Activated B cell treated with CpG ODN at 0.5 μM for 24 hours (primary cell): ENCODE measurements at regions not wholly inside any gene's neighbourhood (a gene's known extent, or its start where the extent isn't known, plus 50 kb on each side); places are given as distances from the start of the nearest gene placed in this dataset.

ENCODE experiments used
- ATAC-seq: fragments of 200-7000 bp; cut with Tn5 transposase; one replicate; pipeline ENCODE4 v1.10.0; 2021; ENCODE audit warnings: low read depth, mild to moderate bottlenecking, moderate library complexity
- CTCF ChIA-PET: fragments of 350-600 bp; sonication (Branson Sonifier 250); formaldehyde crosslinking; loops from one replicate; lab custom pipeline; 2021; ENCODE audit warnings: antibody characterized with exemption; lab: Charles Lee
- POLR2A ChIA-PET: fragments of 350-600 bp; sonication (Branson Sonifier 250); formaldehyde crosslinking; loops from one replicate; lab custom pipeline; 2021; ENCODE audit warnings: antibody characterized with exemption; lab: Charles Lee
- DNase-seq: peaks from one replicate; pipeline ENCODE4 v3.0.0; 2022
- H3K27ac Mint-ChIP-seq: one replicate; pipeline ENCODE4 v1.8.0; 2020; ENCODE audit warnings: mixed read lengths
- H3K27me3 Mint-ChIP-seq: one replicate; pipeline ENCODE4 v1.8.0; 2021; ENCODE audit warnings: mixed read lengths
- H3K36me3 Mint-ChIP-seq: one replicate; pipeline ENCODE4 v1.8.0; 2021; ENCODE audit warnings: low read depth, mixed read lengths
- H3K4me1 Mint-ChIP-seq: one replicate; pipeline ENCODE4 v1.8.0; 2021; ENCODE audit warnings: mixed read lengths
- H3K4me3 Mint-ChIP-seq: one replicate; pipeline ENCODE4 v1.8.0; 2020; ENCODE audit warnings: mild to moderate bottlenecking, mixed read lengths
- H3K9me3 Mint-ChIP-seq: one replicate; pipeline ENCODE4 v1.8.0; 2020; ENCODE audit warnings: mixed read lengths
- CTCF ChIP-seq: fragments of 200-600 bp; IDR thresholded peaks from one replicate; pipeline ENCODE4 v1.8.0; 2022; ENCODE audit warnings: antibody characterized with exemption, mild to moderate bottlenecking
- intact Hi-C: fragments of 100-400 bp; cut with micrococcal nuclease; formaldehyde crosslinking; loops from one replicate; pipeline ENCODE4 v1.15.1; 2024

- Mint-ChIP-seq H3K4me1 (no peaks in the 10 kb centered on the region), H3K27me3 (no peaks in the 10 kb centered on the region)
Observed at GRCh38 chr11:80955588-80955987, 1514.8 kb upstream of the TENM4 start.

GRCh38 chr11:80948781-80949180 lies 1508.0 kb upstream of the TENM4 start:
- CTCF ChIA-PET = no interaction called here
- no peak for TF ChIP-seq CTCF
- Mint-ChIP-seq H3K9me3 (peaks cover 4% of the 10 kb centered on the region), H3K27ac (no peak overlapping the region), H3K4me3 (no peak overlapping the region), H3K36me3 (no peaks in the 10 kb centered on the region), H3K4me1 (no peaks in the 10 kb centered on the region), H3K27me3 (no peaks in the 10 kb centered on the region)
- intact Hi-C loops = no loop called here
- DNase-seq (no peak), ATAC-seq (no peak)
- POLR2A ChIA-PET = no interaction called here

More at GRCh38 chr11:80955588-80955987, 1514.8 kb upstream of the TENM4 start:
- peaks cover 2% of the 10 kb centered on the region for H3K9me3 Mint-ChIP-seq
- no peak for TF ChIP-seq CTCF
- DNase-seq (no peak), ATAC-seq (no peak)
- no peak overlapping the region for H3K4me3 Mint-ChIP-seq
- H3K36me3 Mint-ChIP-seq = no peaks in the 10 kb centered on the region
- ChIA-PET CTCF (no interaction called here), POLR2A (no interaction called here)
- intact Hi-C loops = no loop called here
- H3K27ac Mint-ChIP-seq = no peak overlapping the region

- H3K27me3 Mint-ChIP-seq = no peaks in the 10 kb centered on the region
- peaks cover 6% of the 10 kb centered on the region for H3K9me3 Mint-ChIP-seq
- TF ChIP-seq CTCF = no peak
- no peaks in the 10 kb centered on the region for H3K4me1 Mint-ChIP-seq
- no peak overlapping the region for H3K4me3 Mint-ChIP-seq
- ChIA-PET POLR2A (no interaction called here), CTCF (no interaction called here)
- DNase-seq = no peak
- ATAC-seq = no peak
- H3K36me3 Mint-ChIP-seq = no peaks in the 10 kb centered on the region
- H3K27ac Mint-ChIP-seq = no peak overlapping the region
- intact Hi-C loops = no loop called here
Observed at GRCh38 chr11:80944758-80945157, 1503.9 kb upstream of the TENM4 start.

GRCh38 chr11:80943226-80943625 lies 1502.4 kb upstream of the TENM4 start:
- DNase-seq = no peak
- intact Hi-C loops = no loop called here
- H3K36me3 Mint-ChIP-seq = no peaks in the 10 kb centered on the region
- no peaks in the 10 kb centered on the region for H3K4me1 Mint-ChIP-seq
- ChIA-PET CTCF (no interaction called here), POLR2A (no interaction called here)
- no peaks in the 10 kb centered on the region for H3K27me3 Mint-ChIP-seq
- TF ChIP-seq CTCF = no peak
- H3K27ac Mint-ChIP-seq = no peak overlapping the region
- H3K9me3 Mint-ChIP-seq = peaks cover 2% of the 10 kb centered on the region
- no peak overlapping the region for H3K4me3 Mint-ChIP-seq
- no peak for ATAC-seq

- Mint-ChIP-seq H3K4me3 (no peak overlapping the region), H3K9me3 (peaks cover 2% of the 10 kb centered on the region), H3K4me1 (no peaks in the 10 kb centered on the region), H3K27me3 (no peaks in the 10 kb centered on the region), H3K27ac (no peak overlapping the region), H3K36me3 (no peaks in the 10 kb centered on the region)
- ChIA-PET POLR2A (no interaction called here), CTCF (no interaction called here)
- intact Hi-C loops = no loop called here
- no peak for ATAC-seq
- DNase-seq = no peak
- no peak for TF ChIP-seq CTCF
Observed at GRCh38 chr11:80937842-80938241, 1497.0 kb upstream of the TENM4 start.
